ENCODE measurements at regions not wholly inside any gene's neighbourhood (a gene's known extent, or its start where the extent isn't known, plus 50 kb on each side); places are given as distances from the start of the nearest gene placed in this dataset.

GRCh38 chr7:68504716-68505115 is 1093.6 kb upstream of the AUTS2 start:
- no peaks in the 10 kb centered on the region for H4K20me1 ChIP-seq (ENCODE audit: insufficient read depth, low read length, poor library complexity, severe bottlenecking)
- H3K36me3 ChIP-seq (ENCODE audit: insufficient read depth, low read length), result no peaks in the 10 kb centered on the region
- no peaks in the 10 kb centered on the region for H3K9me2 ChIP-seq (replicated peaks; ENCODE audit: low read depth, low read length)
- no peaks in the 10 kb centered on the region for H3F3A ChIP-seq (ENCODE audit: low read depth)
- H3K4me1 ChIP-seq (ENCODE audit: insufficient read depth, low read length, poor library complexity, severe bottlenecking), result no peaks in the 10 kb centered on the region
- H3K4me2 ChIP-seq (ENCODE audit: low read depth, low read length, poor library complexity, severe bottlenecking), result no peak overlapping the region
- no peak overlapping the region for H2AFZ ChIP-seq (ENCODE audit: low read length)
- H3K79me2 ChIP-seq (ENCODE audit: insufficient read depth, low read length), result no peaks in the 10 kb centered on the region
- TF ChIP-seq CTCF (conservative IDR thresholded peaks at IDR 0.05; ENCODE audit: low read length) (no peak), EZH2phosphoT487 (IDR thresholded peaks at IDR 0.05; ENCODE audit: borderline replicate concordance) (no peak)
- no peak overlapping the region for H3K4me3 ChIP-seq (ENCODE audit: low read length, poor library complexity, severe bottlenecking)
- no peak overlapping the region for H3K9ac ChIP-seq (ENCODE audit: low read depth, low read length, poor library complexity, severe bottlenecking)
- no peaks in the 10 kb centered on the region for H3K27me3 ChIP-seq (ENCODE audit: insufficient read depth, low read length, poor library complexity, severe bottlenecking)
- peaks cover 4% of the 10 kb centered on the region; the same call in 1 of the 2 replicates for H3K9me3 ChIP-seq (ENCODE audit: insufficient read depth, low read depth, low read length)

GRCh38 chr7:68505721-68506120 is 1092.6 kb upstream of the AUTS2 start:
- no peaks in the 10 kb centered on the region for H3K27me3 ChIP-seq (ENCODE audit: insufficient read depth, low read length, poor library complexity, severe bottlenecking)
- no peaks in the 10 kb centered on the region for H3K4me1 ChIP-seq (ENCODE audit: insufficient read depth, low read length, poor library complexity, severe bottlenecking)
- H3K79me2 ChIP-seq (ENCODE audit: insufficient read depth, low read length), result no peaks in the 10 kb centered on the region
- H3K36me3 ChIP-seq (ENCODE audit: insufficient read depth, low read length), result no peaks in the 10 kb centered on the region
- H3K9ac ChIP-seq (ENCODE audit: low read depth, low read length, poor library complexity, severe bottlenecking), result no peak overlapping the region
- TF ChIP-seq EZH2phosphoT487 (IDR thresholded peaks at IDR 0.05; ENCODE audit: borderline replicate concordance), result no peak
- no peak for TF ChIP-seq CTCF (conservative IDR thresholded peaks at IDR 0.05; ENCODE audit: low read length)
- H3K4me3 ChIP-seq (ENCODE audit: low read length, poor library complexity, severe bottlenecking), result no peak overlapping the region
- H3F3A ChIP-seq (ENCODE audit: low read depth), result no peaks in the 10 kb centered on the region
- no peaks in the 10 kb centered on the region for H3K9me2 ChIP-seq (replicated peaks; ENCODE audit: low read depth, low read length)
- no peak overlapping the region for H3K4me2 ChIP-seq (ENCODE audit: low read depth, low read length, poor library complexity, severe bottlenecking)
- peaks cover 3% of the 10 kb centered on the region; the same call in 1 of the 2 replicates for H3K9me3 ChIP-seq (ENCODE audit: insufficient read depth, low read depth, low read length)
- H4K20me1 ChIP-seq (ENCODE audit: insufficient read depth, low read length, poor library complexity, severe bottlenecking), result no peaks in the 10 kb centered on the region
- no peak overlapping the region for H2AFZ ChIP-seq (ENCODE audit: low read length)

- Histone ChIP-seq H3K4me2 (ENCODE audit: low read depth, low read length, poor library complexity, severe bottlenecking) (no peak overlapping the region), H4K20me1 (ENCODE audit: insufficient read depth, low read length, poor library complexity, severe bottlenecking) (no peaks in the 10 kb centered on the region), H3K79me2 (ENCODE audit: insufficient read depth, low read length) (no peaks in the 10 kb centered on the region), H3K36me3 (ENCODE audit: insufficient read depth, low read length) (no peaks in the 10 kb centered on the region), H3F3A (ENCODE audit: low read depth) (no peaks in the 10 kb centered on the region), H2AFZ (ENCODE audit: low read length) (no peak overlapping the region), H3K9me3 (ENCODE audit: insufficient read depth, low read depth, low read length) (peaks cover 6% of the 10 kb centered on the region; the same call in 1 of the 2 replicates), H3K4me3 (ENCODE audit: low read length, poor library complexity, severe bottlenecking) (no peak overlapping the region), H3K9ac (ENCODE audit: low read depth, low read length, poor library complexity, severe bottlenecking) (no peak overlapping the region), H3K27me3 (ENCODE audit: insufficient read depth, low read length, poor library complexity, severe bottlenecking) (no peaks in the 10 kb centered on the region), H3K4me1 (ENCODE audit: insufficient read depth, low read length, poor library complexity, severe bottlenecking) (no peaks in the 10 kb centered on the region), H3K9me2 (replicated peaks; ENCODE audit: low read depth, low read length) (no peaks in the 10 kb centered on the region)
- TF ChIP-seq EZH2phosphoT487 (IDR thresholded peaks at IDR 0.05; ENCODE audit: borderline replicate concordance), result no peak
- TF ChIP-seq CTCF (conservative IDR thresholded peaks at IDR 0.05; ENCODE audit: low read length), result no peak
These were observed 1090.6 kb upstream of the AUTS2 start for GRCh38 chr7:68507668-68508067.
